ENCODE measurements at regions not wholly inside any gene's neighbourhood (a gene's known extent, or its start where the extent isn't known, plus 50 kb on each side); places are given as distances from the start of the nearest gene placed in this dataset.
"Not testable (repeated sequence)": the region's sequence is repeated elsewhere in the genome, so short reads cannot be mapped to it uniquely, and the experiment has no call there.

DNA sequence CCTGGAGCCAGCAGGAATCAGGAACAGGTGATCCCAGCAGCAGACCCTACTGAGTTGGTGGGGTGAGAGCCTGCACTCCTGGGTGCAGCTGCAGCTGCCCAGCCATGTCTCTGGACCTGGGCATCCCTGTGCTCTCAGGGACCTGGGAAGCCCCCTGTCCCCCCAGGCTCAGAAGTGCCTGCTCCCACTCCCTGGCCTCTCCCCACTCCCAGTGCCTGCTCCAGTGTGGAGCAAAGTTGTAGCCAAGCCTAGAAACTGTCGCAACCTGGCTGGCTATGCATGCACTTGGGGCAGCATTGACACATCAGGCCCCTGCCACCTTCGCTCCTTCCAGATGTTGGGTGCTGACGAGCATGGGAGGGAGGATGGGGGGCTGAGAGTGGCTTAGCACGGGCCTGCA, 1124.7 kb upstream of the ACVR2A start:
- DNase-seq = no peak

DNA sequence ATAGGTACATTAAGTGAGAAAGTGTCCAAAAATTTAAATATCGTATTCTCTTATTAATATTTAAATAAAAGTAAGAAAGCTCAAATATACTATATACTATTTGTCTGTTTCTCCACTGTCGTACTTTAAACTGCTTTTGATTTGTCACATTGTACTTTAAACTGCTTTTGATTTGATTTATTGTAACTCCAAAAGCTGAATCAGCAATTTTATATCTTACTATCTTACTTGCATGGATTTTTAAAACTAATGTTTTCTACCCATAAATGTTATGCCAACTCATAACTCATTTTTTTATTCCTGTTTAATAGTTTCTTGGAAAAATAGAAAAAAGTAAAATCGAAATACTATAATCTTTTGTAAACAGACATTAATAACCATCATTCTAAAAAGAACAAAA, 1128.2 kb upstream of the ACVR2A start:
- no peak for DNase-seq

DNA sequence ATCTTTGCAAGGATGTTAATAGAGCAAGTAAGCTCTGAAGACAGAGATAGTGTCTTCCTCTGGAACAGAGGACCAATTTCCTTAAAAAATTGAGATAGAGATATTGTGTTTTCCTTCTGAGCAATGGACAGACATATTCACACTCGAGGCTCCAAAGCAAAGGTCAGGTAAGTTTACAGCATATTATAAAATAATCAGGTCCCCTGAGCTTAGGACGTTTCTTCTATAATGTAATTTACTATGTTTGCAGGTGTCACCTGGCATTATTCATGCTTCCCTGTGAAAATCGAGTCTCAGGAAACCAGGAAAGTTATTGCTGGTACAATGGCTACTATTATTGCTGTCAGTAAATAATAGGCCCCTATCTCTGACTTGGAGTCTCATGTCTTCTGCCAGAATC, 1135.8 kb upstream of the ACVR2A start:
- no peak for DNase-seq

DNA sequence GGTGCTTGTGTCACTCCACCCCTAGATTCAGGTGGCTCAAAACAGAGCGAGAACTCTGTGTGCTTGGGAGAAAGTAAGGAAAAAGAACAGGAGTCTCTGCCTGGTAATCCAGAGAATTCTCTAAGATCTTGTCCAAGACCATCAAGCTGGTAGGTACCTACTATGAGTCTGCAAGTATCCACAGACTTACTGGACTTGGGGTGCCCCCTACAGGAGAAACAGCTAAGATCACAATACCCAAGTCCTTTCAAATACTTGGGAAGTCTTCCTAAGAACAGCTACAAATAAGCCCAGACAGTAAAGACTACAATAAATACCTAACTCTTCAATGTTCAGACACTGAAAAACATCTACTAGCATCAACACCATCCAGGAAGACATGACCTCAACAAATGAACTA, 1143.6 kb upstream of the ACVR2A start:
- no peak for DNase-seq

DNA sequence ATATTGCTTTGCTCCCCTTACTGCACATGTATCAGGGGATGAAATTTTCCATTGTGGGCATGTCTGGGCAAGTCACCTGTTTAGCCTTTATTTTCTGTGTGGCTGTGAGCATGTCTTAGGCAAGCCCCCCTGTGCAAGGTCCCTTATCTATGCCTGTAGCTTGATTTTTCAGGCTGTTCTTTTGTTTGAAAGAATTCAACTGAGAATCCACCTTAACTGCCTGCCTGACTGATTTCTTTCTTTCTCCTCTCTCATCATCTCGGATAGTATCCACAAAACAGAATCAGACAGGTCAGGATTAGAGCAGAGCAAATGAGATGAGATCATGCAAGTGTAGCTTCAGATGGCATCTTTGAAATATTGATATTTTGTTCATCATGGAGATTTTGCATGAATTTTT, 1147.5 kb upstream of the ACVR2A start:
- DNase-seq = no peak

DNA sequence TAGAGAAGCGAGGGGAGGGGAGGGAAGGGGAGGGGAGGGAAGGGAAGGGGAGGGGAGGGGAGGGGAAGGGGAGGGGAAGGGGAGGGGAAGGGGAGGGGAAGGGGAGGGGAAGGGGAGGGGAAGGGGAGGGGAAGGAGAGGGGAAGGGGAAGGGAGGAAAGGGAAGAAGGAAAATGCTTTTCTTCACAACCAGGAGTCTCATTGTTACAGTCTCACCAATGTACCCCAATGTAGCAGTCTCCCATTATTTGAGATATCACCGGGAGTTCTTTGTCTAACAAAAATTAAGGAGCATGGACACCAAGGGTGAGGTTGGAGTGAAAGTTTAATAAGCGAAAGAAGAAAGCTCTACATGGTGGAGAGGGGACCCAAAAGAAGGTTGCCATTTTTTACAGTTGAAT, 1148.0 kb upstream of the ACVR2A start:
- DNase-seq = not testable (repeated sequence)

DNA sequence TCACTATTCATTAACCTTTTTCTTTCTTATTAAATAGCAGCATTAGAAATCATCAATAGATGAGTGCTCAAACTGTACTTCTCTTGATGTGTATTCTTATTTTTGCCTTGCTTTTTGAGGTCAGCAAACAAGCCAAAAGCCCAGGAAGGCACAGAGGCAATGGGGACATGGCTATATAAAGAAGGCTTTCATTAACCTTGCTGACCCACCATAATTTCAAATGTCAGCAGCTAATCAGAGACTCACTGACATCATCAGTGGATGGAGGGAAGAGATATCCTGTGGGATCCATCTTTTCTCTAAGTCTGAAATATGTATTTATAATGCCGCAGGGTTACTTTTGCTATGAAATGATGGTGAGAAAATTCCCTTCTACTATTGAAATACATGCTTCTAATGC, 1162.8 kb upstream of the ACVR2A start:
- no peak for DNase-seq

DNA sequence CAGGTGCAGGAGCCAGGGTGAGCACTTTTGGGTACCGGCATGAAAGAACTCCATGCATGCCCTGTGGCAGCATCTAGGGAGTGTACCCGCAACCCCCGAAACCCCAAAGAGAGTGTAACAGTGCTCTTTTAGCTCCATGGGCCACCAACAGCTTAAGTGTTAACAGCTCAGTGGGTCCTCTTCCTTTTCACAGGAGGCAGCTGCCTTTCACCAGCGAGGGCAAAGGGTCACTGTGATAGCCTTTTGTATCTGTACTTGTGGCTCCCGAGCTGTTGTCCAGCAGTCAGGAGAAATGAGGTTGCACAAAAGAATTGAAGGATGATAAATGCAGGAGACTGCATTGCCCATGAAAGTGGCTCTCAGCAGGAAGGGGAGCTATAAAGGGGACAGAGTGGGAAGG, 1166.3 kb upstream of the ACVR2A start:
- no peak for DNase-seq

DNA sequence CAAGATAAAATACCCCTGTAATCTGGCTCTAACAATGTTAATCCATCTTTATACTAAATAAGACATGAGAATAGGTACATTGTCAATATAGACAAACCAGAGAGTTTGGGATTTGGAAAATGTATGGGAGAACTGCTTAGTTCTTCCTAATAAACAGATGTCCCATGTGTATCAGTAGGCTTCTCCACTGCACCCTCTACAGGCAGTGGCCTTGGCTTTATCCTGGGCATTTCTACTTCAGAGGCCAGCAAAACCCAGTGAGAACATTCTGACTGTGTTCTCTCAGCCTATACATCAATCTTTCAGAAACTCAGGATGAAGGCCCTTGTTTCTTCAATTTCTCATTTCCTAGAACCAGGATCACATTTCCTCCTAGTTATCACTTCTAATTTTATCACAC, 1167.5 kb upstream of the ACVR2A start:
- DNase-seq = no peak

DNA sequence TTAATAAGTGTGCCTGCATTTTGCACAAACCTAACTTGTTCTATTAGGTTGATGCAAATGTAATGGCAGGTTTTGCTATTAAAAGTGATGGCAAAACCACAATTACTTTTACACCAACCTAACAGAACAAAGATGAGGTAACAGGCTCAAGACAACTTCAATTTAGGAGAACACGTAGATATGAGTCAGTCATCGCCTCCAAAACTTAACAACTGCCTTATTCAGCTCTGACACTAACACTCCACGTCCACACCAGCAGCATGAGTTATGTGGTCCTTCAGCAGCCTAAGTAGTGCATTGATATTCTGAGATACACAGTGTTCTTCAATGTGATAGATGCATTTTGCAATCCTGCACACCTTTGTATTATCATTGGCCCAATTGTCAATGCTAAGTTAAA, 1175.1 kb upstream of the ACVR2A start:
- no peak for DNase-seq

DNA sequence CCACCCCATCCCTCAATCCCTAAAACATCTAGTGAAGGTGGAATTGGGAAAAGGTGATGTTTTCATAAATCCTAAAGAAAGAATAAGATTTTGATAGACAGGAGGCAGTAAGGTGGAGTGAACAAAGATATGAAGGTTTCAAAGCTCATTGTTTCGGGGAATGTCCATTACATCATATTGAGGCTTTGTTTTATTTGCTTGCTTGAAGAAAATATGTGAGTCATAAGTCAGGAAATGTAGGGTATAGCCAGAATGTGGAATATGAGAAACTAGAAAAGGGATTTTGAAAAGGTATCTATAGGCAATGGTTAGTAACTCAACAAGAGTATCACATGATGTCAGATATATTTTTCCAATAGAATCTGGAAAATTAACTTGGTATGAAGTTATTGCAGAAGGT, 1178.5 kb upstream of the ACVR2A start:
- DNase-seq = no peak

DNA sequence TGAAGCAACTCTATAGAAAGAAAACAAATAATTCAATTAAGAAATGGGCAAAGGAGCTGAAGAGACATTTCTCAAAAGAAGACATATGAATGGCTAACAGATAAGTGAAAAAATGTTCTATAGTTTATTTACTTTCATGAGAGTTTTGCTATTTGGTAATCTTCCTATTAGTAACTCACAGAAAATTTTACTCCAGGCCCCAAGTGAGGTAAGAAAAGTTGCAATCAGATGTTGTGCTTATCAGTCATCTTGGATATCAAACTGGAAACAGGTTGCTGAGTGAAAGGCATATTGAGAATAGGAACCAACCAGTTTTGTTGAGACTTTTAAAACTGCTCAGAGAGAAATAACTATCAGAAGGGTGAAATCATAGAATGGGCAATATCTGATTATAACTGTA, 1179.0 kb upstream of the ACVR2A start:
- no peak for DNase-seq

DNA sequence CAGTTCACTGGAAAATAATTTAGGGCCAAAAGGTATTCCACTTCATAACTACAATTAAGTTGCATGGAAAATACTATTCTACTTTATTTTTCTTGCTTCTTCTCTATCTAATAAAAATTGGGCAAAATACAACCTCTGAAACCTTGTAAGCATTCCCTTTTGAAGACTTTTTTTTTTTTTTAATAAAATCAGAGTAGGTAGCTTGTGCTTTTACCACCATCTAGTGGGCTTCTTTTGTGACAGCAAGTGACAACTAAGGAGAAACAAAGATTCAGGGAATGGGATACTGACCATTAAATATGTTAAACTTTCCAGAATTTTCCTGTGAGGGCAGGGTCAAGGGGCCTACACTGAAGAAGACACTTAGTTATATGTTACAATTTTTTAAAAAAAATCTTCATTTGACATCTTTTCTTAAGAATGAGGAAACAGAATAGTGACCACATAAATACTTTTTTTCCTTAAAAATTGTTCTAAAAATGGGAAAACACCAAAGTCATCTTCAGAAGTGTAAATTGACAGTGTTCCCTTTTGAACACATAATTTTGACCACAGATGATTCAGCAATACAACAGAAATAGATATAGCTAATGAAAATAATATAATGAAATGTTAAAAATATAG, 1183.2 kb upstream of the ACVR2A start:
- no peak for DNase-seq

DNA sequence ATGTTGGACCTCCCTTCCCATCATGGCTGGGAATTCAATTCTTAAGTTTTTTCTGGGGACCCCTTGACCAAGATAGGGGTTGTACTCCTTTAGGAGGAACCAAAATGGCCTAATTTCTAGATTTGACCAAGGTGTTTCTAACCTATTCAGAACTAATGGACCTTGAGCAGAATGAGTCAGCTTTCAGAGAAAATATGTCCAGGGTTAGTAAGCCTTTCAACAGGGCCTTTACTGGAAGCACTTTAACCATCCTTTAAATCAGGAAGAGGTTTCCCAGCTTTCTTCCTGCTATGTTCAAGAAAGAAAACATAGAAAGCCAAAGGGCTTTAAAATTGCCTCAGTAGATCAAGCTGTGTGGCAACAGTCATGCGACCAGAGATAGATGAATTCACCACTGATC, 1184.9 kb upstream of the ACVR2A start:
- DNase-seq = no peak

DNA sequence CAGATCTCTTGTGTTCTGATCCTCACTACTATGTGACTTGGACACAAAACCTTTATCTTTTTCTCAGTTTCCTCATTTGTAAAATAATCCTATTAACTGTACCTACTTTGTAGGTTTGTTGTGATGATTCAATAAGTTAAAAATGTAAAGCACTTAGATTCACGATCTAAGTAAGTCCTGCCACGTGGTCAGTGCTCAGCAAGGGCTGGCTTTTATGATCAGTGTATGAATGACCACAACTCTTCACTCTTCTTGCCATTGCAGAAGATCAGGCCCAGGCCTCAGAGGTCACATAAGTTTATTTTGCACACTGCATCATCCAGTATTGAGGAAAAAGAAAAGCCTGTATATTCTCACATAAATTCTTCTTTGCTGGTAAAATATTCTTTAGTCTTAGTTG, 1192.5 kb upstream of the ACVR2A start:
- no peak for DNase-seq

DNA sequence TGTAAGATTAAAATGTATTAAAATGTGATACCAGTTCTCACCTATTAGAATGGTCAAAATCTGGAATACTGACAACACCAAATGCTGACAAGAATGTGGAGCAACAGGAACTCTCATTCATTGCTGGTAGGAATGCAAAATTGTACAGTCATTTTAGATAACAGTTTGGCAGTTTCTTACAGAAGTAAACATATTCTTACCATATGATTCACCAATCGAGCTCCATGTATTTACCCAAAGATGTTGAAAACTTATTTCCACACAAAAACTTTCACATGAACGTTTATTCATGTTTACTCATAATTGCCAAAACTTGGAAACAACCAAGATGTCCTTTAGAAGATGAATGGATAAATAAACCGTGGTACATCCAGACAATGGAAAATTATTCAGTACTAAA, 1193.5 kb upstream of the ACVR2A start:
- no peak for DNase-seq

DNA sequence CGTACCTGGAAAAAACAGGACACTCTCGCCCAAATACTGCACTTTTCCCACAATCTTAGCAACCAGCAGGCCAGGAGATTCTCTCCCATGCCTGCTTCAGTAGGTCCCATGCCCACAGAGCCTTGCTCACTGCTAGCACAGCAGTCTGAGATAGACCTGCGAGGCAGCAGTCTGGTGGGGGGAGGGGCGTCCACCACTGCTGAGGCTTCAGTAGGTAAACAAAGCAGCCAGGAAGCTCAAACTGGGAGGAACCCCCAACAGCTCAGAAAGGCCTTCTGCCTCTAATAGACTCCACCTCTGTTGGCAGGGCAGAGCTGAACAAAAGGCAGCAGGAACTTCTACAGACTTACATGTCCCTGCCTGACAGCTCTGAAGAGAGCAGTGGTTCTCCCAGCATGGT, 1202.8 kb upstream of the ACVR2A start:
- no peak for DNase-seq

DNA sequence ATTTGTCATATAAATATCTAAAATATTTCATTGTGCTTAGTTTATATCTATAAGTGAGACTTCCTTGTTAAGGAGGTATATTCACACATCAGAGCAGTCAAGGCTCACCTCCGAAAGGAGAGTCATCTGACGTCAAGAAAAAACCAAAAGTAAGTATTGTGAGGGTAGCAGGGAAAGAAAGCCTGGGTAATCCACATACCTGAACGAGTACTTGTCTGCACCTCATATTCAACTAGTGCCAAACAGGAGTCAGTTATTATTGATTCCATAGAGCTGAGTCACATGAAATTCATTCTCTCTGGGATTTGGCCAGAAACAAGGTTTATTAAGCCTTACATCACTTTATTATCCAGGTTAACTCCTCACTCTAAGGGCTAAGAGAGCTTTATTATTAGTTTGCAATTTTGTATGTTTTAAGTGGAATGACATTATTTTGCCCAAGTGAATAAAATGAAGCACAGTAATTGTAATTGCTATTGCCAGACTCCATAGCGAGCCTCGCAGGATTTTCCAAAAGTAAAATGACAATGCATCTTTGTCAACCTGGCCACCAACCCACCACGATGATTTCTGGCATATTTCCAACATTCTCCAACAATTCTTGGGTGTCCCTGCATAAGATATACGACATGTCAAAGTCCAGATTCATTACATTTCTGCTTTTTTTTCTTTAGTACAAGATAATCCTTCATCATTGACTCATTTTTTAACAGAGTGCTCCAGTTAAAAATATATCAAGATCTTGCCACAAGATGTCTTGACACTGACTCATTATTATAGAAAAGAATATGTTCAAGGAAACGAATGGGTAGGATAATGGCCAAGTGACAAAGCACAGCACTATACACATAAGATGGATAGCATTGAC, 1210.4 kb upstream of the ACVR2A start:
- DNase-seq = no peak

DNA sequence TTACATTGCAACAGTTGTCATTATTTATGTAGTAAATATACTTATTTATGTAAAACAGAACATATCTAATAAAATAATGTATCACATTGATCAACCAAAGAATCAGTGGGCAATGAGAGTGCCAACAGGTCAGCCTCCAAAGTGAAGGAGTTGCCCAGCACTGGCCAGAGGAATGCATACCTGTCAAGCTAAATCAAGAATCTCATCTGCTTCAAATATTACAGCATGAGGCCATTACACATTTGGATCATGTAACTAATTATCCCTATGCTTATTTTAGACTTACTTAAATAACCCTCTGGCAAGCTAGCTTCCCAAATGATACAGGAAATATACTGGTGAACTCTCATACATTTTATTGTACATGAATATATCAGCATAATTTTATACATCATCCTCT, 1211.7 kb upstream of the ACVR2A start:
- DNase-seq = no peak

DNA sequence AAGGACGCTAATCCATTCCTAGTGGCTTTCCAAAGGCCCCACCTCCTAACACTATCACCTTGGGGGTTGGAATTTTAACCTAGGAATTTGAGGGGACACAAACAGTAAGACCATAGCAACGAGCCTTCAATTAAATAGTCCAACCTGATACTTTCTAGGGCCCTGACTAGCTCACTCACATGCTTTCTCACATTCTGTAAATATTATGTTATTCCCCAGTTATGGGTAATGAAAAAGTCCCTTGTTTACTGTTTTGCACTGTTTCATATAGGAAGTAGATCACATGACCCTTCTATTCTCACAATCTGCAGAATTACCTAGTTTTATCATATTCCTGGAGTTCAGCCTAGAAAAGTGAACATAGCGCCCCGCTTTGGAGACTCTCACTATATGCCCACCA, 1212.1 kb upstream of the ACVR2A start:
- no peak for DNase-seq

DNA sequence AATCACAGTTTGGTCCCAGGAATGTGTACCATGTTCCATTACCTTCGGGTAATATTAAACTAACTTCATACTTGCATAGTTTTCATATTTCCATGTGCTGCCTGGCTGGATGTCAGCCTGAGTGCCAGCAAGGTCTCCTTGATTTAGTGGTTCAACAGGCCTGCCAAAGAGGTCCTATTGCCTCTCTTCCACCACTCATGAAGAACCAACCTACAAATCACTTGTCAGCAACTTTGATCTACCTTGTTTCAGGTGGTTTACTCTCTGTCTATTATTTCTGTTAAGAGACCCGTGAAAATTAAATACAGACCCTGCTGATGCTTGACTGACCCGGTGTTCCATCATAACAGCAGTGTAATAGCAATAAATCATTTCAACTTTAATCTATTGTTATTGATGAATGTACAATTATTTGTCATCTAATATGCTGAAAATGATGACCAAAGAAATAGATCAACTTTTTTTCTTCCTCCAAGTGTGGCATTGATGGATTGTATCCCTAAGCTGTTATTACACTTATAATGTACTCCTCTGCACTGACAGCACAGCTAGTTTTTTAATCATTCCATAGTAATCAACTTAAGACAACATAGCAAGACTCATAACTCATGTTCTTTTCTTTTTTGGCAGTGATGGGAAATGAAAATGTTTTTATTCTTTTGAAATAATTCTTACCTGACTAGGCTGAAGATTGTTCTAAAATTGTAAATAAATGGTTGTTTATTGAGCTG, 1220.2 kb upstream of the ACVR2A start:
- no peak for DNase-seq

DNA sequence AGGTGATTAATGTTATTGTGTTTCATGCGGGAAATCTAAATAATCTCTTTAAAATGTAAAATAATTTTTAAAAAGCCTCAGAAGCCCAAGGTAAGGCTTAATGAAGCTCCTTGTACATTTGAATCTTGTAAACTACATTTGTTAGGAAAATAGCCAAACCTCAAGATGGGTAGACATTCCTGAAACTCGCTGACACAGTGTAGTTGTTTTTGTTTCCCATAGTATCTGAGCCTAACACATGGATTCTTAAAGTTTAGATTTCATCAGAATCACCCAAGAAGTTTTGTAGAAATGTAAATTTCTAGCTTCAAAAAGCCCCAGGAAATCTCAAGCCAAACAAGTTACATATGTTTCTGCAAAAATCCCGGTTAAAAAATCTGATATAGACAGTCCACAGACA, 1221.1 kb upstream of the ACVR2A start:
- DNase-seq = no peak

DNA sequence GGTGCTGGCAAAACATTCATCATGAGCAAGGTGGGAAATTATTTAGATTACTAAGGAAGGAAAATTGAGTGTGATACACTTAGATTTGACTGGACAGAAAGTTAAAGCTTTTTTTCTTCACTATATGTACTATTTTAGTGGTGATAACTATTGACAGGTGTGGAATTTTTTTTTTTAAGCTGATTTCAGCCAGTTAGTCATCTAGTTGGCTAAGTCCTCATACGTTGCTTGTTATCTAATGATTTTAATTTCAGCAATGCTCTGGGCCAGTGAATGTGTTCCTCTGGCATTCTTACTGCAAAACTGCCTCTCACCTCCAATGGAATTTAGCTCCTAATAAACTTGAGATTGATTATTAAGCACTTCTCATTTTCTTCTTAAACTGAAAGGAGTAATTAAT, 1223.2 kb upstream of the ACVR2A start:
- DNase-seq = no peak

DNA sequence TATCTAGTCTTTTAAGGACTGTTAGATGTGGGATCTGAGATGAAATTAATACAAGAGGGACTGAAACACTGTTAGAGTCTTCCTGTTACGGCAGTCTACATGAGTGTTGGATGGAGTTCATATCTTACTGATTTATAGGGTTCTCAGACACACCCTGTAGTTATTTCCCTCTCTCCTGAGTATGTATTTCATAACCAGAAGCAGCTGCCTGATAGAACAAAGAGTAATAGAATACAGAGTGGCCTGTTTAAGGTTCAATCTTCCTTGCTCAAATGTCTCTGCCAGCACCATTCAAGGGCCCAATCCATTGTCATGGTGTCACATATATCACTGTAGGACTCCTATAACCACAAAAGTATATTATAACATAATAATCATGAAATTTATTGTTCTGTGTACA, 1229.1 kb upstream of the ACVR2A start:
- no peak for DNase-seq

All from NCI-H187 treated with DMSO at 0.1 percent for 48 hours (cell line).